C4-2B (cell line): ENCODE measurements at regions not wholly inside any gene's neighbourhood (a gene's known extent, or its start where the extent isn't known, plus 50 kb on each side); places are given as distances from the start of the nearest gene placed in this dataset.

Experiments
- ZFX ChIP-seq: fragments of 450-650 bp; IDR thresholded peaks from 2 replicates; pipeline ENCODE4 v1.6.1; 2017
- TF ChIP-seq, protein P1 (sequence below): fragments of 450-650 bp; conservative IDR thresholded peaks from 2 replicates; pipeline ENCODE4 v1.5.1; 2017; ENCODE audit warnings: mild to moderate bottlenecking

DNA sequence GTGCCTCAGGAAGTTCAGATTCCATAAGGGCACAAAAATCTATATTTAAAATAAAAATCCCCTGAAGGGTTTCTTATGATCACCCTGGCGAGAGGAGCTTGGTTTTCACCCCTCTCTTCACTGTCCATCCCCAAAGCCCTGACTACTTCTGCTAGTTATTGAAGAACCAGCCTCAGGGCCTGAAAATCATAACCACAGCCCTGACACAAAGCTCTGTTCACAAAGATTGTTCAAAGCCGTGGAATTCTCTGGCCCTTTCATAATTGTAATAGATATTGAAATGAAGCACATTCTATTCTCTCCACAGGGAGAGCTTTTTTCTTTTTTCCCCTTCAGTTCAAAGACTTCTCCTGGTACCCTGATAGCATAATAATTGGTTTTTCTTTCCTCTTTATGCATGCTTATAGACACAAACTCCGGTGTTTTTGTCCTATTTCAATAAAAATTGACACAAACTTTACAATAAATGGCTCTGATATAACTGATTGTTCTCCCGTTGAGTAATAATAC, 343.8 kb downstream of the CAAP1 start:
- no peak for TF ChIP-seq ZFX
- TF ChIP-seq, protein P1, sequence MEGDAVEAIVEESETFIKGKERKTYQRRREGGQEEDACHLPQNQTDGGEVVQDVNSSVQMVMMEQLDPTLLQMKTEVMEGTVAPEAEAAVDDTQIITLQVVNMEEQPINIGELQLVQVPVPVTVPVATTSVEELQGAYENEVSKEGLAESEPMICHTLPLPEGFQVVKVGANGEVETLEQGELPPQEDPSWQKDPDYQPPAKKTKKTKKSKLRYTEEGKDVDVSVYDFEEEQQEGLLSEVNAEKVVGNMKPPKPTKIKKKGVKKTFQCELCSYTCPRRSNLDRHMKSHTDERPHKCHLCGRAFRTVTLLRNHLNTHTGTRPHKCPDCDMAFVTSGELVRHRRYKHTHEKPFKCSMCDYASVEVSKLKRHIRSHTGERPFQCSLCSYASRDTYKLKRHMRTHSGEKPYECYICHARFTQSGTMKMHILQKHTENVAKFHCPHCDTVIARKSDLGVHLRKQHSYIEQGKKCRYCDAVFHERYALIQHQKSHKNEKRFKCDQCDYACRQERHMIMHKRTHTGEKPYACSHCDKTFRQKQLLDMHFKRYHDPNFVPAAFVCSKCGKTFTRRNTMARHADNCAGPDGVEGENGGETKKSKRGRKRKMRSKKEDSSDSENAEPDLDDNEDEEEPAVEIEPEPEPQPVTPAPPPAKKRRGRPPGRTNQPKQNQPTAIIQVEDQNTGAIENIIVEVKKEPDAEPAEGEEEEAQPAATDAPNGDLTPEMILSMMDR, result no peak
